ENCODE measurements at regions not wholly inside any gene's neighbourhood (a gene's known extent, or its start where the extent isn't known, plus 50 kb on each side); places are given as distances from the start of the nearest gene placed in this dataset.

- TF ChIP-seq CTCF (IDR thresholded peaks at IDR 0.05): no peak
- TF ChIP-seq, protein P1, sequence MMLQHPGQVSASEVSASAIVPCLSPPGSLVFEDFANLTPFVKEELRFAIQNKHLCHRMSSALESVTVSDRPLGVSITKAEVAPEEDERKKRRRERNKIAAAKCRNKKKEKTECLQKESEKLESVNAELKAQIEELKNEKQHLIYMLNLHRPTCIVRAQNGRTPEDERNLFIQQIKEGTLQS (CRISPR knock-in tag; conservative IDR thresholded peaks at IDR 0.05): no peak
- no peak for TF ChIP-seq ATF1 (CRISPR knock-in tag; IDR thresholded peaks at IDR 0.05)
- no peak for TF ChIP-seq ELF4 (CRISPR knock-in tag; IDR thresholded peaks at IDR 0.05; ENCODE audit: low read depth)
- no peak for TF ChIP-seq MYBL2 (CRISPR knock-in tag; IDR thresholded peaks at IDR 0.05)
- TF ChIP-seq, protein P2, sequence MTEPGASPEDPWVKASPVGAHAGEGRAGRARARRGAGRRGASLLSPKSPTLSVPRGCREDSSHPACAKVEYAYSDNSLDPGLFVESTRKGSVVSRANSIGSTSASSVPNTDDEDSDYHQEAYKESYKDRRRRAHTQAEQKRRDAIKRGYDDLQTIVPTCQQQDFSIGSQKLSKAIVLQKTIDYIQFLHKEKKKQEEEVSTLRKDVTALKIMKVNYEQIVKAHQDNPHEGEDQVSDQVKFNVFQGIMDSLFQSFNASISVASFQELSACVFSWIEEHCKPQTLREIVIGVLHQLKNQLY (CRISPR knock-in tag; IDR thresholded peaks at IDR 0.05): no peak
- no peak for TF ChIP-seq ZNF512 (CRISPR knock-in tag; IDR thresholded peaks at IDR 0.05; ENCODE audit: borderline replicate concordance)
- TF ChIP-seq SP1 (CRISPR knock-in tag; conservative IDR thresholded peaks at IDR 0.05): no peak
- TF ChIP-seq GABPB1 (CRISPR knock-in tag; IDR thresholded peaks at IDR 0.05): no peak
- TF ChIP-seq JUN (CRISPR knock-in tag; IDR thresholded peaks at IDR 0.05): no peak
Measured at GRCh38 chr3:197404754-197405153, 106.3 kb upstream of the DLG1 start.
